NT2/D1 (cell line): ENCODE measurements at regions not wholly inside any gene's neighbourhood (a gene's known extent, or its start where the extent isn't known, plus 50 kb on each side); places are given as distances from the start of the nearest gene placed in this dataset.
"Not testable (repeated sequence)": the region's sequence is repeated elsewhere in the genome, so short reads cannot be mapped to it uniquely, and the experiment has no call there.

Experiments used
- SUZ12 ChIP-seq: IDR thresholded peaks from 2 replicates; pipeline ENCODE4 v1.6.1; 2011; ENCODE audit not compliant: insufficient read length, insufficient read depth; ENCODE audit errors: extremely low read depth
- YY1 ChIP-seq: IDR thresholded peaks from 2 replicates; pipeline ENCODE4 v1.6.1; 2011; ENCODE audit not compliant: insufficient read length, insufficient read depth
- ZNF274 ChIP-seq: IDR thresholded peaks from 2 replicates; pipeline ENCODE4 v1.6.1; 2011; ENCODE audit warnings: mild to moderate bottlenecking, low read depth, low read length

- TF ChIP-seq YY1, ZNF274, SUZ12: not testable (repeated sequence)
These were observed 147.1 kb upstream of the ZNF469 start for GRCh38 chr16:88235691-88236090.
